HG03342 (cell line): ENCODE measurements at regions not wholly inside any gene's neighbourhood (a gene's known extent, or its start where the extent isn't known, plus 50 kb on each side); places are given as distances from the start of the nearest gene placed in this dataset.

ENCODE experiments used
- ATAC-seq: cut with Tn5 transposase; IDR thresholded peaks from one replicate; pipeline ENCODE4 v1.9.1; 2021; ENCODE audit warnings: mild to moderate bottlenecking, moderate library complexity; ENCODE audit not compliant: unreplicated experiment

DNA sequence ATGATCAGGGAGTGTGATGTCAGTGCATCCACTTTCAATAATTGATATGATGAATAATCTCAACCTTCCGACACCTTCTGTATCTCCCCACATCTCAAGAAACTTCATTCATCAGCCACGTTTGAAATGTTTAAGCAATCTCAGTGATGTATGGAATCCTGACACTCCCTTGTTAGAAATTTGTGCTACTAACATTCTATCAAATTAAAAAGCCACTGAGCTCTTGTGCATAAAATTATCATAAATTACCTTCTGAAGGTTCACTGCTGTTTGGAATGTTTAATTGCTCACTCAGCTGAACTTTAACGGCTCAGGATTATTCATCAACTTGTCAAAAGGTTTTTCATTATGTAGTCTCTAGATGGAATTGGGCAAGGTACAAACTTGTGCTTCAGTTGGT lies 108.4 kb upstream of the DPH6 start:
- no peak for ATAC-seq

- ATAC-seq, result no peak
Measured at GRCh38 chr15:35657679-35658311, 111.8 kb upstream of the DPH6 start.

- ATAC-seq, result no peak
Measured at GRCh38 chr15:35663956-35664355, 118.0 kb upstream of the DPH6 start.

- no peak for ATAC-seq
Measured at GRCh38 chr15:35665896-35666536, 120.1 kb upstream of the DPH6 start.

DNA sequence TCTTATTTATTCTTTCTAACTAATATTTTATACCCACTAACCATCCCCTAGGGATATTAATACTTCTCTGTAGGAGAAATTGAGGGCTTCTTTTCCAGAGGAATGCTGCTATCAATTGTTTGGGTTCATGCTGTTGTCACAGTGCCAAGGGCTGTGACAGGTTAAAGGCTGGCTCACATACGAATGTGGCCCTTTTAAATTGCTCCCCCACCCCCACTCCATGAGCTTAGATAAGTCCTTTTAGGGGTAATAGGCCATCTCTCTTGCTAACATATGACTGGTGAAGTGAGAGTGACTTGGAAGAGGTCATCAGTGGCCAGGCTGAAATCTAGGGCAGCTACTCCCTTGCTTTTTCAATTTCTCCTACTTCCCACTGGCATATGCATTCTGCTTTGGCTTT lies 121.9 kb upstream of the DPH6 start:
- no peak for ATAC-seq

DNA sequence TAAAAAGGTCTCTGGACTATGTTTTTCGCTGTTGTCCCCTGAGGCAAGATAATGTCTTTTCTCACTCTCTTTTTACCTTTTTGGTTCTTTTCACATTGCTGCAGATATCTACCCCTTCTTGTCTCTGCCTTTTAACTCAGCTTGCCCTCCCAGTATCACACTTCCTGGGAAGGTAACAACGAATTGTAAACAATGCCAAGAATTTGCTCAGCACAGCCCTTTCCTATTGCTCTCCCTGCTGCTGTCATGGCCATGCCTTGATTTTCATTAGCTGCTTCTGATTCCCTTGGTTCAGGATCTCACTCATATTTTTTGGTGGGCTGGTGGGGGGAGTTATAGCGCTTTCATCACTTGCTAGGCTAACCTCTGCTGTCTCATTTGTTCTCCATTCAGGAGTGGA lies 123.1 kb upstream of the DPH6 start:
- ATAC-seq, result no peak

GRCh38 chr15:35669432-35670045 lies 123.6 kb upstream of the DPH6 start:
- no peak for ATAC-seq

- no peak for ATAC-seq
Measured at GRCh38 chr15:35671197-35671596, 125.2 kb upstream of the DPH6 start.

GRCh38 chr15:35671981-35672380 lies 126.0 kb upstream of the DPH6 start:
- no peak for ATAC-seq

GRCh38 chr15:35673093-35673684 lies 127.2 kb upstream of the DPH6 start:
- peak; percentile 71 for ATAC-seq

DNA sequence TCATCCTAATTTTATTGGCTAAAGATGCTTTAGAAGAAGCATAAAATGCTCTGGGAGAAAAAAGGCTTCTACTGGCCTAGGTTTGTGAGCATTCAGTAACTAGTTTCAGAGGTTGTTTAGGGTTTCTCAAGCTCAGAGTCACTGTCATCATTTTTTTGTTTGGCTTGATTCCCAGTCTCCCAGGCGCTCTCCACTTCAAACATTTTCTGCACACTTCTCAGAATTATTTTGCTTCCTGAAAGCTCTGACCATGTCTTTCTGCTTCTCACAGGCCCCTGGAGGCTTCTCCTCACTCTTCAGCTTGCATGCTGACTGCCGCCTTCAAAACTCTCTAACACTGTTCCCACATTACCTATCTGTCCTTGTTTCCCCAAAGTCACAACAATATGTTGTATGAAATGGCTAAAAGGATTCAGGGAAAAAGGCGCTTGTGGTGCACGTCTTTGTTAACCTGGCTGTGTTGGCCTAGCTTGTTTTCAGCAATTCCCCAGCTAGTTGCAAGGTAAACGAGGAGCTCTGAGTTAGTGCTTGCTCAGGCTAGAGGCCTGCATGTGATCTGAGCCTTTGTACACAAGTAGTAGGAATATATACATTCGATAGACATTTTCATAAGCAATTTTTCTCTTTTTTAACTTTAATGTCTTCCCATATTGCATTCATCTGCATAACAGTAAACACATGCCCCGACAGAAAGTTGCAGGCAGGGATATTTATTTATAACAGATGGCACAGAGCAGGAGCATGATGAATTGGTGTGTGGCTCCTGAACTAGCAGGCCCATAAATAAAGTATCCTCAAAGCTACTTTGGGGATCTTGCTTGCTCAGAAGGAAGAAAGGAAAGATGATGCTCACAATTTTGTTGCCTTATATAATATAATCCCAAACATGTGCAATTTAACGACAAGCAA lies 129.2 kb upstream of the DPH6 start:
- no peak for ATAC-seq

- no peak for ATAC-seq
Measured at GRCh38 chr15:35678774-35679173, 132.8 kb upstream of the DPH6 start.

- no peak for ATAC-seq
Measured at GRCh38 chr15:35679186-35679585, 133.2 kb upstream of the DPH6 start.

DNA sequence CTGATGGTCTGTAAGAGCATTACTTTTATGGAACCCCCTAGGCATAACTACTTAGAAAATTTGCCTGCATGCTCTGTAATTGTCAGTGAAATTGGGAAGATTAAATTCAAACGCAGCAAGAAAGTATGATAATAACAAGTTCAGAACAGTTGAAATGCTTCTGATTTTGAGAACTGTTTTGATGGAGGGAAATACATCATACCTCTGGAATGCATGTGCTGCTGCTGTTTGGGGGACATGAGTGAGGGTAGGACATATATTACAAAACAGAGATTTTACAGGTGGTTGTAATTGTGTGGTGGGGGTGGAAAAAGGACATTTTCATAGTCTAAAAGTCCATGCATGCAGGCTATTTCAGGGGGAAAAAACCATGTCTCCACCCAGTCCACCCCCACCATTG lies 135.0 kb upstream of the DPH6 start:
- ATAC-seq, result no peak

DNA sequence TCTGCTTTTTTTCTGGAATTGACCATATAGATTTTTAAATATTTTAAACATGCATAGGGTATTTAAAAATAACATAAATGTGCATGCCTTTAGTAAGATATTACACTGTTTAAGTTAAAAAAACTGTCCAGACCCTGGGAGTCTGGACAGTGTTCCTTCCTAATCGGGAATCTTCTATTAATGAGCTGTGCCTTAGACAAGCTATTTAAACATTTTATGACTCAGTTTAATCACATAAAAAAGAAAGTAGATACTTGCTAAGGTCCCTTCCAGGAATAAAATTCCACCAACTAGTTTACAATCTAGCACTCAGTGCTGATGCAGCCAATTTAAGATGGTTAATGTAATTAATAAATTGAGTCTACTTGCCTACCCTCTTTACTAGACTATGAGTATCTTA lies 140.4 kb upstream of the DPH6 start:
- no peak for ATAC-seq

DNA sequence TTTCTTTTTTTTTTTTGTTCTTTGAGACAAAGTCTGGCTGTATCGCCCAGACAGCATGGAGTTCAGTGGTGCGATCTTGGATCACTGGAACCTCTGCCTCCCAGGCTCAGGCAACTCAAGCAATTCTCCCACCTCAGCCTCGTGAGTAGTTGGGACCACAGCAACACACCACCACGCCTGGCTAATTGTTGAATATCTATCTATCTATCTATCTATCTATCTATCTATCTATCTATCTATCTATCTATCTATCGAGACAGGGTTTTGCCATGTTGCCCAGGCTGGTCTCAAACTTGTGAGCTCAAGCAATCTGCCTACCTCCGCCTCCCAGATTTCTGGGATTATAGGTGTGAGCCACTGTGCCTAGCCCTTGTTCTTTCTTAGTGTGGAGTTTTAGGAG lies 143.3 kb upstream of the DPH6 start:
- no peak for ATAC-seq

DNA sequence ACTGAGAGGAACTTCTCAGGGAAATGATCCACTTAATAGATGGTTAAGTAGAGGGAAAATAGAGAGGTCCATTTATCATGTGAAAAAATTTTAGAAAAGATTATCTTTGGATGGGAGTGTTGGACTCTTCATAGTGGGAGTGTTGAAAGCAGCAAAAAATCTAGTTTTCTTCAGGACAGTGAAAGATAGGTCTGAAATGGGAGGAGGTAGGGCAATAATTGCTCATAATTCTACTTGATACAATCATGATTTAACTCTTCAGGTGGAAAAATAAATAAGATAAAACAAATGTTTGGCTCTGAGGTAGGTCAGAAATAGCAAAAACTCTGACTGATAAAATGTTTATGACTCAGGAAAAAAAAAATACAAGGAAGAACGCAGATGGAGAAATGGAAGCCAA lies 144.1 kb upstream of the DPH6 start:
- no peak for ATAC-seq

DNA sequence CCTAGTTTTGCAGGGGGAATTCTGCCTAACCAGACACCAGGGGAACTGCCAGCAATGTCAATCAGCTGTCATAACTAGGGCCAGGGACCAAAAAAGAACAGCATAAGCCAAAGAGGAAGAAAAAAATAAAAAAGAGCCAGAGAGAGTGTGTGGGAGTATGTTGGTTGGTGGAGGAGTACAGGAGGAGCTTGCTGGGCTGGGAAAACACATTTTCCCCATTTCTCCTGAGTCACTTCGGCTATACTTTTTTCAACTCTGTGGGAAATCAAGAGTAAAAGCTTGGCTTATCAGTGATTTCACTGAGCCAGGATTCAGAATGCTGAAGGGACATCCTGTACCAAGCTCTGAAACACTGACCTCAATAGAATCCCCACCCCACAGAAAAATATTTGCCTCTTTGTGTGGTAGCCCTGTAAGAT lies 144.7 kb upstream of the DPH6 start:
- ATAC-seq, result no peak

GRCh38 chr15:35691173-35691761 lies 145.3 kb upstream of the DPH6 start:
- ATAC-seq, result no peak
